ENCODE measurements at regions not wholly inside any gene's neighbourhood (a gene's known extent, or its start where the extent isn't known, plus 50 kb on each side); places are given as distances from the start of the nearest gene placed in this dataset.

- no peaks in the 10 kb centered on the region for H3K27me3 ChIP-seq
- H3K4me3 ChIP-seq = no peak overlapping the region
- ATAC-seq = peak; percentile 66
- peak overlapping the region in 1 of 2 donors; percentile 3 for H3K27ac ChIP-seq
- intact Hi-C loops (cut with DNase I) = loop anchor here in 1 of 2 donors (10.0 kb wide), 1 partner anchor 48 kb away; no protein-coding TSS in a partner anchor
- TF ChIP-seq, protein P1, sequence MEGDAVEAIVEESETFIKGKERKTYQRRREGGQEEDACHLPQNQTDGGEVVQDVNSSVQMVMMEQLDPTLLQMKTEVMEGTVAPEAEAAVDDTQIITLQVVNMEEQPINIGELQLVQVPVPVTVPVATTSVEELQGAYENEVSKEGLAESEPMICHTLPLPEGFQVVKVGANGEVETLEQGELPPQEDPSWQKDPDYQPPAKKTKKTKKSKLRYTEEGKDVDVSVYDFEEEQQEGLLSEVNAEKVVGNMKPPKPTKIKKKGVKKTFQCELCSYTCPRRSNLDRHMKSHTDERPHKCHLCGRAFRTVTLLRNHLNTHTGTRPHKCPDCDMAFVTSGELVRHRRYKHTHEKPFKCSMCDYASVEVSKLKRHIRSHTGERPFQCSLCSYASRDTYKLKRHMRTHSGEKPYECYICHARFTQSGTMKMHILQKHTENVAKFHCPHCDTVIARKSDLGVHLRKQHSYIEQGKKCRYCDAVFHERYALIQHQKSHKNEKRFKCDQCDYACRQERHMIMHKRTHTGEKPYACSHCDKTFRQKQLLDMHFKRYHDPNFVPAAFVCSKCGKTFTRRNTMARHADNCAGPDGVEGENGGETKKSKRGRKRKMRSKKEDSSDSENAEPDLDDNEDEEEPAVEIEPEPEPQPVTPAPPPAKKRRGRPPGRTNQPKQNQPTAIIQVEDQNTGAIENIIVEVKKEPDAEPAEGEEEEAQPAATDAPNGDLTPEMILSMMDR (IDR thresholded peaks at IDR 0.05) = no peak
- H3K4me1 ChIP-seq = peaks cover 21 to 30% of the 10 kb centered on the region in 2 donors
- H3K9me3 ChIP-seq = no peaks in the 10 kb centered on the region
- H3K36me3 ChIP-seq = no peaks in the 10 kb centered on the region
- DNase-seq = peak in 2 of 4 donors; percentile 58 to 61
These were observed 56.9 kb upstream of the GGTA1 start for GRCh38 chr9:121556580-121556979.

GRCh38 chr9:121557581-121558447 is 58.2 kb upstream of the GGTA1 start:
- peak overlapping the region; percentile 43 to 65 for H3K27ac ChIP-seq
- TF ChIP-seq, protein P1 (IDR thresholded peaks at IDR 0.05) = no peak
- H3K4me1 ChIP-seq = peaks cover 21 to 33% of the 10 kb centered on the region in 2 donors
- H3K4me3 ChIP-seq = no peak overlapping the region
- H3K9me3 ChIP-seq = no peaks in the 10 kb centered on the region
- ATAC-seq = peak; percentile 85
- no peaks in the 10 kb centered on the region for H3K36me3 ChIP-seq
- no peaks in the 10 kb centered on the region for H3K27me3 ChIP-seq
- peak in 3 of 4 donors; percentile 72 to 86 (median 85) for DNase-seq
- intact Hi-C loops (cut with DNase I) = loop anchor here in 1 of 2 donors (10.0 kb wide), 1 partner anchor 47 kb away; no protein-coding TSS in a partner anchor

GRCh38 chr9:121558473-121558872 is 58.8 kb upstream of the GGTA1 start:
- no peaks in the 10 kb centered on the region for H3K27me3 ChIP-seq
- intact Hi-C loops (cut with DNase I) = loop anchor here in 1 of 2 donors (10.0 kb wide), 1 partner anchor 46 kb away; no protein-coding TSS in a partner anchor
- no peak for DNase-seq
- no peaks in the 10 kb centered on the region for H3K36me3 ChIP-seq
- no peak for ATAC-seq
- H3K27ac ChIP-seq = peak overlapping the region; percentile 43 to 65
- H3K9me3 ChIP-seq = no peaks in the 10 kb centered on the region
- H3K4me1 ChIP-seq = peaks cover 21 to 33% of the 10 kb centered on the region in 2 donors
- TF ChIP-seq, protein P1 (IDR thresholded peaks at IDR 0.05) = no peak
- H3K4me3 ChIP-seq = no peak overlapping the region

DNA sequence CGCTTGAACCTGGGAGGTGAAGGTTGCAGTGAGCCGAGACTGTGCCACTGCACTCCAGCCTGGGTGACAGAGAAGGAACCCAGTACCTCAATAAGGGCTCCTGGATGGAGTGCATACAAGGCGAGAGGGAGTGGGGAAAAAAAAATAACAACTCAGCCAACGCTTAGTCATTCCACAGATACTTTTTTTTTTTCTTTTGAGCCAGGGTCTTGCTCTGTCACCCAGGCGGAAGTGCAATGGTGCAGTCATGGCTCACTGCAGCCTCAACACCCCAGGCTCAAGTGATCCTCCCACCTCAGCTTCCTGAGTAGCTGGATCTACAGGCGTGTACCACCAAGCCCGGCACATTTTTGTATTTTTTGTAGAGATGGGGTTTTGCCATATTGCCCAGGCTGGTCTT is 59.5 kb upstream of the GGTA1 start:
- no peak overlapping the region for H3K27ac ChIP-seq
- intact Hi-C loops (cut with DNase I) = loop anchor here in 1 of 2 donors (10.0 kb wide), 1 partner anchor 46 kb away; no protein-coding TSS in a partner anchor
- no peaks in the 10 kb centered on the region for H3K9me3 ChIP-seq
- DNase-seq (no peak), ATAC-seq (no peak)
- H3K4me1 ChIP-seq = peaks cover 21 to 33% of the 10 kb centered on the region in 2 donors
- H3K27me3 ChIP-seq = no peaks in the 10 kb centered on the region
- no peak overlapping the region for H3K4me3 ChIP-seq
- TF ChIP-seq, protein P1 (IDR thresholded peaks at IDR 0.05) = no peak
- H3K36me3 ChIP-seq = no peaks in the 10 kb centered on the region

DNA sequence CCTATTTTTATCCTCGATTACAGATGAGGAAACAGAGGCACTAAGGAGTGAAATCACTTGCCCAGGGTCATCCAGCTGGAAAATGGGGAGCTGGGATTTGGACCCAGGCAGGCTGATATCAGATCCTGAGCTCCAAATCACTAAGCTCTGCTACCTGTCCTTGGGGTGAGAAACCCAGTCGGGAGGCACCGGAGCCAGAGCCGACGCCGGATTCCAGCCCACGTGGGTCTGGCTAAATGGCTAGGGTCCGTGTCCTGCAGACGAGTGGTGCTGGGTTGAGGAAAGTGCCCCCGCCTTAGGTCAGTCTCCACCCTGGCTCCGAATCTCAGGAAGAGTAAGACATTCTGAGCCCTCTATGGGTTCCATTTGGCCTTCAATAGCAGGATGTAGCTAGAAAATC is 61.3 kb upstream of the GGTA1 start:
- Histone ChIP-seq H3K4me3 (no peak overlapping the region), H3K36me3 (no peaks in the 10 kb centered on the region), H3K27ac (no peak overlapping the region), H3K27me3 (no peaks in the 10 kb centered on the region), H3K9me3 (no peaks in the 10 kb centered on the region), H3K4me1 (peaks cover 21 to 33% of the 10 kb centered on the region in 2 donors)
- ATAC-seq (no peak), DNase-seq (peak in 1 of 4 donors; percentile 46)
- intact Hi-C loops (cut with DNase I) = no loop called here
- TF ChIP-seq, protein P1 (IDR thresholded peaks at IDR 0.05) = no peak

All from left lung (tissue), 4 donors.